Fibroblast of the aortic adventitia (primary cell): ENCODE measurements at regions not wholly inside any gene's neighbourhood (a gene's known extent, or its start where the extent isn't known, plus 50 kb on each side); places are given as distances from the start of the nearest gene placed in this dataset.

Experiments used
- DNase-seq: peaks from one replicate; pipeline ENCODE4 v3.0.0-alpha.2; 2010; ENCODE audit warnings: low read depth
- H3K4me3 ChIP-seq: 2 replicates; pipeline ENCODE4 v1.5.1; 2011; ENCODE audit warnings: low read depth, mild to moderate bottlenecking, control low read depth, low read length, moderate library complexity
- CTCF ChIP-seq: IDR thresholded peaks from 2 replicates; pipeline ENCODE4 v1.5.1; 2011; ENCODE audit warnings: mild to moderate bottlenecking, low read length, control low read depth, inconsistent platforms; ENCODE audit not compliant: insufficient read depth

GRCh38 chr2:111679202-111679601 lies 204.8 kb downstream of the ANAPC1 start:
- H3K4me3 ChIP-seq: no peak overlapping the region
- no peak for TF ChIP-seq CTCF
- no peak for DNase-seq

- no peak for TF ChIP-seq CTCF
- no peak for DNase-seq
- H3K4me3 ChIP-seq: no peak overlapping the region
Observed at GRCh38 chr2:111684611-111685010, 199.4 kb downstream of the ANAPC1 start.

- peak; percentile 82 for DNase-seq
- no peak for TF ChIP-seq CTCF
- no peak overlapping the region for H3K4me3 ChIP-seq
Observed at GRCh38 chr2:111685342-111685741, 198.7 kb downstream of the ANAPC1 start.

GRCh38 chr2:111686994-111687393 lies 197.0 kb downstream of the ANAPC1 start:
- H3K4me3 ChIP-seq: no peak overlapping the region
- DNase-seq: no peak
- no peak for TF ChIP-seq CTCF

- H3K4me3 ChIP-seq: no peak overlapping the region
- no peak for TF ChIP-seq CTCF
- DNase-seq: no peak
Observed at GRCh38 chr2:111687911-111688310, 196.1 kb downstream of the ANAPC1 start.

GRCh38 chr2:111688482-111688881 lies 195.5 kb downstream of the ANAPC1 start:
- H3K4me3 ChIP-seq: no peak overlapping the region
- TF ChIP-seq CTCF: no peak
- no peak for DNase-seq

- no peak for DNase-seq
- H3K4me3 ChIP-seq: no peak overlapping the region
Observed at GRCh38 chr2:111689174-111689573, 194.8 kb downstream of the ANAPC1 start.

More at GRCh38 chr2:111689174-111689573, 194.8 kb downstream of the ANAPC1 start:
- TF ChIP-seq CTCF: no peak
